ENCODE measurements at regions not wholly inside any gene's neighbourhood (a gene's known extent, or its start where the extent isn't known, plus 50 kb on each side); places are given as distances from the start of the nearest gene placed in this dataset.

DNA sequence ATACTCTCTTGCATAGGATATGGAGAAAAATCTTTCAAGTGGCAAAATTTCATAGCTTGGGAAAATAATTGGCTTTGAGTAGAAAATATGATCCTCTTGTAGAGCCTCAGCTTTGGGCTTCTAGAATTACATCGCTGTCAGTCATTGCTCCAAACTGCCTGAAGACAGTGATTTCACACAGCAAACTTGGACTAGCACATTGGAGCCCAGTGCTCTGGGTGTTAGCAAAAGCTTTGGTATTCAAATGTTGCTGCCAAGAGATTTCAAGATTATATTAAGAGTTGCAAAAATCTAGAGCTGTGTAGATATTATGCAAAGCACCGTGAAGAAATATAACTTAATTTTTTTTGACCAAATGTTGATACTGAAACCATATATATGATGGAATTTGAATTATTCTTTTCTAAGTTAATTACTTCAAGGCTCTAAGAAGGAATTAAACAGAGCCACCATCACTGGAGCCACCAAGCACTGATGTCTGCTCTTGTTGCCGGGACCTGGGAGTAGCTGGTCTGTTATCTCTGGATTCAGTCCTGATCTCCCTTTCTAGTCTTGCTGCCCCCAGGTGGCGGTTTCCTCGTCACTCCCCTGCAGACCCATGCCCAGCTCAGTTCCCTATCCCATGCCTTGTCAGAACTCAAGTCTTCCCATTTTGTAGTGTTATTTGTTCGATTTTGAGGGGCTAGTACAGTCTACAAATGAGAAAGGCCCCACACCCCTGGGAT is 260.7 kb upstream of the SFRP2 start:
- H3K9me3 Mint-ChIP-seq = peaks cover 16 to 20% of the 10 kb centered on the region in 2 experiments
- WGBS (ENCODE audit: extremely low coverage, insufficient read length, low lambda C conversion rate) = no CpG with 5 or more reads among the region's 6 CpGs

More for the DNA sequence above, 260.7 kb upstream of the SFRP2 start:
- H3K27me3 ChIP-seq (ENCODE audit: insufficient read depth, low read length) = no peaks in the 10 kb centered on the region
- no peak overlapping the region for H3K18ac ChIP-seq (ENCODE audit: insufficient read length, low read depth, low read length)
- H3K4me1 ChIP-seq (ENCODE audit: insufficient read depth, low read length) = no peaks in the 10 kb centered on the region; the same call in none of the 2 replicates
- no peak overlapping the region for H2AK5ac ChIP-seq (ENCODE audit: insufficient read length, low read length)
- H3K27ac ChIP-seq (ENCODE audit: insufficient read length, low read depth, low read length) = no peak overlapping the region
- H3K4me2 ChIP-seq (ENCODE audit: insufficient read depth, insufficient read length, low read length) = no peak overlapping the region
- Mint-ChIP-seq H3K4me1 (peaks cover 7 to 8% of the 10 kb centered on the region in 2 experiments; a peak in 3 of 4 replicates), H3K36me3 (ENCODE audit: insufficient read depth in 1 of 3, low read depth in 3 of 3) (peaks cover 7 to 25% (median 13%) of the 10 kb centered on the region in 3 experiments), H3K27me3 (ENCODE audit: low read depth) (no peaks in the 10 kb centered on the region), H3K27ac (no peak overlapping the region), H3K4me3 (no peak overlapping the region)
- no peaks in the 10 kb centered on the region for H3K9me3 ChIP-seq (ENCODE audit: control insufficient read depth, low read depth, low read length)
- H3K79me2 ChIP-seq (ENCODE audit: insufficient read depth, low read length) = no peaks in the 10 kb centered on the region
- H3K14ac ChIP-seq (ENCODE audit: insufficient read depth, low read length) = no peak overlapping the region
- no peak overlapping the region for H3K4ac ChIP-seq (ENCODE audit: low read depth, low read length)
- no peaks in the 10 kb centered on the region for H3K79me1 ChIP-seq (ENCODE audit: insufficient read depth, low read depth, low read length, poor library complexity, severe bottlenecking)
- H3K56ac ChIP-seq (ENCODE audit: insufficient read length, low read depth, low read length) = no peak overlapping the region
- no peak overlapping the region for H2BK12ac ChIP-seq (ENCODE audit: insufficient read length, low read depth, low read length)
- no peak overlapping the region for H2BK120ac ChIP-seq (ENCODE audit: low read depth, low read length, poor library complexity, severe bottlenecking)
- H3T11ph ChIP-seq (ENCODE audit: low read length) = no peak overlapping the region
- H2BK20ac ChIP-seq (ENCODE audit: low read depth, low read length, poor library complexity, severe bottlenecking) = no peak overlapping the region
- peak; percentile 77 for DNase-seq
- TF ChIP-seq, protein P1, sequence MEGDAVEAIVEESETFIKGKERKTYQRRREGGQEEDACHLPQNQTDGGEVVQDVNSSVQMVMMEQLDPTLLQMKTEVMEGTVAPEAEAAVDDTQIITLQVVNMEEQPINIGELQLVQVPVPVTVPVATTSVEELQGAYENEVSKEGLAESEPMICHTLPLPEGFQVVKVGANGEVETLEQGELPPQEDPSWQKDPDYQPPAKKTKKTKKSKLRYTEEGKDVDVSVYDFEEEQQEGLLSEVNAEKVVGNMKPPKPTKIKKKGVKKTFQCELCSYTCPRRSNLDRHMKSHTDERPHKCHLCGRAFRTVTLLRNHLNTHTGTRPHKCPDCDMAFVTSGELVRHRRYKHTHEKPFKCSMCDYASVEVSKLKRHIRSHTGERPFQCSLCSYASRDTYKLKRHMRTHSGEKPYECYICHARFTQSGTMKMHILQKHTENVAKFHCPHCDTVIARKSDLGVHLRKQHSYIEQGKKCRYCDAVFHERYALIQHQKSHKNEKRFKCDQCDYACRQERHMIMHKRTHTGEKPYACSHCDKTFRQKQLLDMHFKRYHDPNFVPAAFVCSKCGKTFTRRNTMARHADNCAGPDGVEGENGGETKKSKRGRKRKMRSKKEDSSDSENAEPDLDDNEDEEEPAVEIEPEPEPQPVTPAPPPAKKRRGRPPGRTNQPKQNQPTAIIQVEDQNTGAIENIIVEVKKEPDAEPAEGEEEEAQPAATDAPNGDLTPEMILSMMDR (conservative IDR thresholded peaks at IDR 0.05) = peak; percentile 61
- no peak overlapping the region for H2AFZ ChIP-seq (ENCODE audit: low read length)
- no peak overlapping the region for H3K23ac ChIP-seq (ENCODE audit: insufficient read length, low read depth, low read length)
- H4K20me1 ChIP-seq (ENCODE audit: control insufficient read depth, insufficient read depth, insufficient read length) = no peaks in the 10 kb centered on the region
- no peak overlapping the region for H4K8ac ChIP-seq (replicated peaks; ENCODE audit: insufficient read length, low read depth, low read length)
- no peak overlapping the region for H4K91ac ChIP-seq (ENCODE audit: insufficient read length, low read depth, low read length)
- H3K9ac ChIP-seq (ENCODE audit: extremely low read depth, insufficient read length, low read length) = no peak overlapping the region
- no peaks in the 10 kb centered on the region for H3K23me2 ChIP-seq (ENCODE audit: insufficient read length, low read depth, low read length, poor library complexity, severe bottlenecking)
- H2BK15ac ChIP-seq (ENCODE audit: low read depth, low read length) = no peak overlapping the region
- H2BK5ac ChIP-seq (ENCODE audit: insufficient read length, low read length) = no peak overlapping the region
- no peak overlapping the region for H4K5ac ChIP-seq (ENCODE audit: insufficient read length, low read depth, low read length)

All from H9 (cell line).